OCI-LY1 (cell line): ENCODE measurements at regions not wholly inside any gene's neighbourhood (a gene's known extent, or its start where the extent isn't known, plus 50 kb on each side); places are given as distances from the start of the nearest gene placed in this dataset.

Experiments used
- H2AFZ ChIP-seq: fragments of 200-600 bp; sonication (generic), shearing (Covaris generic); 2 replicates; pipeline ENCODE4 v1.6.0; 2014; ENCODE audit warnings: antibody characterized with exemption, mild to moderate bottlenecking, low read length
- H3F3A ChIP-seq: fragments of 200-600 bp; sonication (generic), shearing (Covaris generic); 2 replicates; pipeline ENCODE4 v1.6.0; 2014; ENCODE audit warnings: mild to moderate bottlenecking, antibody characterized with exemption, low read length, moderate library complexity; ENCODE audit not compliant: insufficient read depth
- H3K27ac ChIP-seq: fragments of 200-600 bp; sonication (generic); 2 replicates; pipeline ENCODE4 v1.5.1; 2014; ENCODE audit warnings: low read length, mixed run types, mild to moderate bottlenecking, low read depth; ENCODE audit not compliant: poor library complexity, severe bottlenecking
- H3K27me3 ChIP-seq: fragments of 200-600 bp; sonication (generic); 2 replicates; pipeline ENCODE4 v1.6.0; 2014; ENCODE audit warnings: antibody characterized with exemption, mild to moderate bottlenecking, low read length, moderate library complexity; ENCODE audit not compliant: insufficient read depth
- H3K36me3 ChIP-seq: fragments of 200-600 bp; sonication (generic); 2 replicates; pipeline ENCODE4 v1.6.1; 2014; ENCODE audit warnings: mild to moderate bottlenecking, antibody characterized with exemption, low read length, moderate library complexity, mixed read lengths; ENCODE audit not compliant: insufficient read depth
- H3K4me1 ChIP-seq: fragments of 200-600 bp; sonication (generic); 2 replicates; pipeline ENCODE4 v1.5.1; 2014; ENCODE audit warnings: mild to moderate bottlenecking, low read length, moderate library complexity; ENCODE audit not compliant: insufficient read depth, severe bottlenecking
- H3K4me2 ChIP-seq: fragments of 200-600 bp; sonication (generic), shearing (Covaris generic); 2 replicates; pipeline ENCODE4 v1.6.1; 2014; ENCODE audit warnings: low read length
- H3K4me3 ChIP-seq: fragments of 200-600 bp; sonication (generic); 2 replicates; pipeline ENCODE4 v1.5.1; 2014; ENCODE audit warnings: low read length, low read depth, mild to moderate bottlenecking, mixed read lengths; ENCODE audit not compliant: poor library complexity, severe bottlenecking
- H3K79me2 ChIP-seq: fragments of 200-600 bp; shearing (Covaris generic); 2 replicates; pipeline ENCODE4 v1.6.1; 2016; ENCODE audit warnings: mixed run types, low read length, mixed read lengths; ENCODE audit not compliant: insufficient read depth
- H3K9ac ChIP-seq: fragments of 200-600 bp; sonication (generic), shearing (Covaris generic); 2 replicates; pipeline ENCODE4 v1.6.1; 2014; ENCODE audit warnings: mild to moderate bottlenecking, low read length, mixed read lengths
- H3K9me2 ChIP-seq: fragments of 200-600 bp; sonication (generic), shearing (Covaris generic); 2 replicates; pipeline ENCODE4 v1.6.1; 2014; ENCODE audit warnings: low read depth, mild to moderate bottlenecking, low read length, mixed read lengths
- H3K9me3 ChIP-seq: fragments of 200-600 bp; shearing (Covaris generic); 2 replicates; pipeline ENCODE4 v1.6.1; 2014; ENCODE audit warnings: low read length, mixed read lengths
- H4K20me1 ChIP-seq: fragments of 200-600 bp; sonication (generic), shearing (Covaris generic); 2 replicates; pipeline ENCODE4 v1.6.0; 2016; ENCODE audit warnings: mild to moderate bottlenecking, low read length; ENCODE audit not compliant: insufficient read depth
- CTCF ChIP-seq: fragments of 200-600 bp; sonication (generic), shearing (Covaris generic); IDR thresholded peaks from 2 replicates; pipeline ENCODE4 v1.5.1; 2017; ENCODE audit warnings: mild to moderate bottlenecking, antibody characterized with exemption, low read length, moderate library complexity, mixed read lengths
- EZH2 ChIP-seq: fragments of 200-600 bp; sonication (generic), shearing (Covaris generic); IDR thresholded peaks from 2 replicates; pipeline ENCODE4 v1.8.0; 2017; ENCODE audit warnings: borderline replicate concordance, mixed run types, mild to moderate bottlenecking, antibody characterized with exemption, low read length, moderate library complexity, mixed read lengths

- H3K4me2 ChIP-seq, result no peak overlapping the region
- no peaks in the 10 kb centered on the region for H3K9me3 ChIP-seq
- TF ChIP-seq CTCF (no peak), EZH2 (no peak)
- no peaks in the 10 kb centered on the region for H3K4me1 ChIP-seq
- no peak overlapping the region for H2AFZ ChIP-seq
- H4K20me1 ChIP-seq, result no peaks in the 10 kb centered on the region
- H3K9ac ChIP-seq, result no peak overlapping the region
- H3K36me3 ChIP-seq, result no peaks in the 10 kb centered on the region
- H3K9me2 ChIP-seq, result no peaks in the 10 kb centered on the region
- H3K27me3 ChIP-seq, result no peaks in the 10 kb centered on the region
- H3K4me3 ChIP-seq, result no peak overlapping the region
- no peaks in the 10 kb centered on the region for H3F3A ChIP-seq
- no peaks in the 10 kb centered on the region for H3K79me2 ChIP-seq
- no peak overlapping the region for H3K27ac ChIP-seq
Measured at GRCh38 chr5:25094219-25094618, 449.4 kb upstream of the CDH10 start.

- H3K79me2 ChIP-seq, result no peaks in the 10 kb centered on the region
- H3K27me3 ChIP-seq, result no peaks in the 10 kb centered on the region
- no peak overlapping the region for H3K4me3 ChIP-seq
- H3K36me3 ChIP-seq, result no peaks in the 10 kb centered on the region
- H3K9me3 ChIP-seq, result no peaks in the 10 kb centered on the region
- no peaks in the 10 kb centered on the region for H3K4me1 ChIP-seq
- no peak for TF ChIP-seq EZH2
- no peak for TF ChIP-seq CTCF
- H3F3A ChIP-seq, result no peaks in the 10 kb centered on the region
- no peaks in the 10 kb centered on the region; the same call in 1 of the 2 replicates for H3K9me2 ChIP-seq
- H3K4me2 ChIP-seq, result no peak overlapping the region
- no peak overlapping the region for H2AFZ ChIP-seq
- no peak overlapping the region for H3K27ac ChIP-seq
- no peak overlapping the region for H3K9ac ChIP-seq
- no peaks in the 10 kb centered on the region for H4K20me1 ChIP-seq
Measured at GRCh38 chr5:25091921-25092320, 447.1 kb upstream of the CDH10 start.

- H3K9ac ChIP-seq, result no peak overlapping the region
Measured at GRCh38 chr5:25090854-25091253, 446.1 kb upstream of the CDH10 start.

More at GRCh38 chr5:25090854-25091253, 446.1 kb upstream of the CDH10 start:
- H3K9me2 ChIP-seq, result no peaks in the 10 kb centered on the region; the same call in 1 of the 2 replicates
- H3K27ac ChIP-seq, result no peak overlapping the region
- no peak overlapping the region for H2AFZ ChIP-seq
- H3K27me3 ChIP-seq, result no peaks in the 10 kb centered on the region
- H3F3A ChIP-seq, result no peaks in the 10 kb centered on the region
- H3K4me3 ChIP-seq, result no peak overlapping the region
- H3K79me2 ChIP-seq, result no peaks in the 10 kb centered on the region
- H3K4me1 ChIP-seq, result no peaks in the 10 kb centered on the region
- no peaks in the 10 kb centered on the region for H3K9me3 ChIP-seq
- no peaks in the 10 kb centered on the region for H4K20me1 ChIP-seq
- H3K36me3 ChIP-seq, result no peaks in the 10 kb centered on the region
- no peak for TF ChIP-seq EZH2
- TF ChIP-seq CTCF, result no peak
- H3K4me2 ChIP-seq, result no peak overlapping the region
